ENCODE measurements at regions not wholly inside any gene's neighbourhood (a gene's known extent, or its start where the extent isn't known, plus 50 kb on each side); places are given as distances from the start of the nearest gene placed in this dataset.

DNA sequence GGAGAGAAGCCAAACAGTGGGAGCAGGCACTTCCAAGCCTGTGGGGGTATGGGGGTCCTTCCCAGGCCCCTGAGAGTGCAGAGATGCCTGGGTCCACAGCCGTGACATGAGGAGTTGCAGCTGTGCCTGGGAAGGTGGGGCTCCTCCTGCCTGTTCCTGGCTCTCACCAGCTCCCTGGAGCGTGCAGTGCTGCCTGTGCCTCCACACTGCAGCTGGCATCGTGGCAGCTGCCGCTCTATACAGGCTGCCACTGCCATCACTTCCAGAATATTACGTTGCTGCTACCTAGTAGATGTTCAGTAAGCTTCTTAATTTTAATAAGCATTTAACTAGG is 223.7 kb downstream of the KCNC2 start:
- DNase-seq (ENCODE audit: low spot score) = no peak

- no peak for DNase-seq (ENCODE audit: low spot score)
Measured at GRCh38 chr12:74988156-74988555, 221.5 kb downstream of the KCNC2 start.

All from mucosa of gallbladder (tissue), 1 donor.